Mesendoderm (in vitro differentiated cells): ENCODE measurements at regions not wholly inside any gene's neighbourhood (a gene's known extent, or its start where the extent isn't known, plus 50 kb on each side); places are given as distances from the start of the nearest gene placed in this dataset.

Source experiments
- DNase-seq: peaks from one replicate; pipeline ENCODE4 v3.0.0; 2013
- H2AK5ac ChIP-seq: 2 replicates; pipeline ENCODE4 v1.6.1; 2013; ENCODE audit warnings: low read length, inconsistent platforms
- H2BK120ac ChIP-seq: 2 replicates; pipeline ENCODE4 v1.6.1; 2013; ENCODE audit warnings: low read depth, mild to moderate bottlenecking, low read length, moderate library complexity, mixed read lengths
- H2BK15ac ChIP-seq: replicated peaks from 2 replicates; pipeline ENCODE4 v1.6.1; 2013; ENCODE audit warnings: low read depth, mild to moderate bottlenecking, moderate library complexity
- H2BK5ac ChIP-seq: 2 replicates; pipeline ENCODE4 v1.6.1; 2013; ENCODE audit warnings: low read length, inconsistent platforms
- H3K18ac ChIP-seq: 2 replicates; pipeline ENCODE4 v1.6.1; 2013; ENCODE audit warnings: mild to moderate bottlenecking, low read length, mixed read lengths
- H3K23ac ChIP-seq: one replicate; pipeline ENCODE4 v1.6.1; 2013; ENCODE audit warnings: low read length
- H3K27ac ChIP-seq: 2 replicates; pipeline ENCODE4 v1.5.1; 2013; ENCODE audit warnings: low read depth, mild to moderate bottlenecking, inconsistent platforms, low read length, moderate library complexity
- H3K27me3 ChIP-seq: 2 replicates; pipeline ENCODE4 v1.6.1; 2013; ENCODE audit warnings: low read length, control low read depth, mild to moderate bottlenecking, inconsistent platforms; ENCODE audit not compliant: insufficient read depth, poor library complexity
- H3K36me3 ChIP-seq: 2 replicates; pipeline ENCODE4 v1.6.1; 2013; ENCODE audit warnings: low read length, inconsistent platforms; ENCODE audit not compliant: control insufficient read depth, insufficient read depth
- H3K4ac ChIP-seq: one replicate; pipeline ENCODE4 v1.6.1; 2013; ENCODE audit warnings: low read depth, mild to moderate bottlenecking, low read length, moderate library complexity
- H3K4me1 ChIP-seq: 2 replicates; pipeline ENCODE4 v1.6.1; 2013; ENCODE audit warnings: low read depth, low read length, inconsistent platforms; ENCODE audit not compliant: control insufficient read depth
- H3K4me2 ChIP-seq: 2 replicates; pipeline ENCODE4 v1.6.1; 2013; ENCODE audit warnings: low read length
- H3K4me3 ChIP-seq: 2 replicates; pipeline ENCODE4 v1.5.1; 2013; ENCODE audit warnings: mild to moderate bottlenecking, low read length
- H3K56ac ChIP-seq: one replicate; pipeline ENCODE4 v1.6.1; 2013; ENCODE audit warnings: low read length
- H3K79me1 ChIP-seq: 2 replicates; pipeline ENCODE4 v1.6.1; 2013; ENCODE audit warnings: low read length, inconsistent platforms
- H3K79me2 ChIP-seq: 2 replicates; pipeline ENCODE4 v1.6.1; 2013; ENCODE audit warnings: mild to moderate bottlenecking, low read length; ENCODE audit not compliant: control insufficient read depth, insufficient read depth
- H3K9ac ChIP-seq: 2 replicates; pipeline ENCODE4 v1.6.1; 2013; ENCODE audit warnings: low read length, inconsistent platforms
- H4K5ac ChIP-seq: one replicate; pipeline ENCODE4 v1.6.1; 2013; ENCODE audit warnings: low read length
- H4K8ac ChIP-seq: one replicate; pipeline ENCODE4 v1.6.1; 2013; ENCODE audit warnings: low read depth, mild to moderate bottlenecking, control low read depth, low read length, moderate library complexity
- WGBS: extraction: QIAGEN DNeasy Blood & Tissue Kit; methylation state at CpG from one replicate; pipeline ENCODE4 v1.1.7; 2013; ENCODE audit warnings: low lambda C conversion rate, missing lambda C conversion rate; ENCODE audit not compliant: insufficient coverage; ENCODE audit errors: extremely low coverage; 5-methylcytosine and 5-hydroxymethylcytosine counted together

- Histone ChIP-seq H3K27ac (no peak overlapping the region), H2AK5ac (no peak overlapping the region), H4K8ac (no peak overlapping the region), H3K4me1 (no peaks in the 10 kb centered on the region), H3K18ac (no peak overlapping the region), H2BK5ac (no peak overlapping the region), H3K4me2 (no peak overlapping the region), H2BK15ac (no peak overlapping the region), H3K36me3 (no peaks in the 10 kb centered on the region), H3K4ac (no peak overlapping the region), H3K79me1 (no peaks in the 10 kb centered on the region), H3K4me3 (no peak overlapping the region), H3K56ac (no peak overlapping the region), H2BK120ac (no peak overlapping the region), H4K5ac (no peak overlapping the region), H3K27me3 (no peaks in the 10 kb centered on the region), H3K23ac (no peak overlapping the region), H3K9ac (no peak overlapping the region), H3K79me2 (no peaks in the 10 kb centered on the region)
- peak; percentile 42 for DNase-seq
- WGBS: no CpG with 5 or more reads among the region's 1 CpG
Observed at GRCh38 chr5:97550164-97550563, 367.1 kb upstream of the RIOK2 start.

- Histone ChIP-seq H3K18ac (no peak overlapping the region), H3K36me3 (no peaks in the 10 kb centered on the region)
- WGBS: no CpG with 5 or more reads among the region's 2 CpGs
Observed at GRCh38 chr5:97550818-97551217, 367.8 kb upstream of the RIOK2 start.

GRCh38 chr5:97553604-97554452 lies 370.8 kb upstream of the RIOK2 start:
- no CpG with 5 or more reads among the region's 2 CpGs for WGBS
- no peak overlapping the region for H2BK120ac ChIP-seq
- no peak overlapping the region for H3K27ac ChIP-seq
- no peaks in the 10 kb centered on the region for H3K79me1 ChIP-seq
- no peak overlapping the region for H3K56ac ChIP-seq
- no peak for DNase-seq
- no peak overlapping the region for H2AK5ac ChIP-seq
- no peaks in the 10 kb centered on the region for H3K4me1 ChIP-seq
- no peaks in the 10 kb centered on the region for H3K27me3 ChIP-seq
- H4K8ac ChIP-seq: no peak overlapping the region
- H3K4me2 ChIP-seq: no peak overlapping the region
- no peaks in the 10 kb centered on the region for H3K36me3 ChIP-seq
- no peak overlapping the region for H3K23ac ChIP-seq
- no peak overlapping the region for H3K4ac ChIP-seq
- H2BK5ac ChIP-seq: no peak overlapping the region
- no peak overlapping the region for H2BK15ac ChIP-seq
- H3K79me2 ChIP-seq: no peaks in the 10 kb centered on the region
- H3K18ac ChIP-seq: no peak overlapping the region
- H3K9ac ChIP-seq: no peak overlapping the region
- H4K5ac ChIP-seq: no peak overlapping the region
- no peak overlapping the region for H3K4me3 ChIP-seq

More at GRCh38 chr5:97550818-97551217, 367.8 kb upstream of the RIOK2 start:
- no peaks in the 10 kb centered on the region for H3K79me1 ChIP-seq
- H3K23ac ChIP-seq: no peak overlapping the region
- H3K4me3 ChIP-seq: no peak overlapping the region
- H3K4me1 ChIP-seq: no peaks in the 10 kb centered on the region
- no peak overlapping the region for H2BK5ac ChIP-seq
- no peaks in the 10 kb centered on the region for H3K27me3 ChIP-seq
- H3K27ac ChIP-seq: no peak overlapping the region
- H4K8ac ChIP-seq: no peak overlapping the region
- H4K5ac ChIP-seq: no peak overlapping the region
- no peak overlapping the region for H3K4me2 ChIP-seq
- H2BK15ac ChIP-seq: no peak overlapping the region
- no peak overlapping the region for H3K9ac ChIP-seq
- H2AK5ac ChIP-seq: no peak overlapping the region
- no peaks in the 10 kb centered on the region for H3K79me2 ChIP-seq
- no peak for DNase-seq
- no peak overlapping the region for H3K56ac ChIP-seq
- H3K4ac ChIP-seq: no peak overlapping the region
- H2BK120ac ChIP-seq: no peak overlapping the region

GRCh38 chr5:97554977-97555643 lies 372.1 kb upstream of the RIOK2 start:
- no peaks in the 10 kb centered on the region for H3K79me1 ChIP-seq
- H3K4me2 ChIP-seq: no peak overlapping the region
- H2AK5ac ChIP-seq: no peak overlapping the region
- no peak overlapping the region for H3K4me3 ChIP-seq
- DNase-seq: no peak
- H2BK5ac ChIP-seq: no peak overlapping the region
- no peaks in the 10 kb centered on the region for H3K79me2 ChIP-seq
- H3K56ac ChIP-seq: no peak overlapping the region
- H3K18ac ChIP-seq: no peak overlapping the region
- H3K27me3 ChIP-seq: no peaks in the 10 kb centered on the region
- H3K9ac ChIP-seq: no peak overlapping the region
- H2BK120ac ChIP-seq: no peak overlapping the region
- no peak overlapping the region for H2BK15ac ChIP-seq
- no peak overlapping the region for H4K5ac ChIP-seq
- no peak overlapping the region for H3K27ac ChIP-seq
- no peaks in the 10 kb centered on the region for H3K4me1 ChIP-seq
- H3K4ac ChIP-seq: no peak overlapping the region
- WGBS: no CpG with 5 or more reads among the region's 4 CpGs
- no peak overlapping the region for H3K23ac ChIP-seq
- H4K8ac ChIP-seq: peak overlapping the region; percentile 40
- no peaks in the 10 kb centered on the region for H3K36me3 ChIP-seq

GRCh38 chr5:97555644-97555981 lies 372.6 kb upstream of the RIOK2 start:
- H4K5ac ChIP-seq: no peak overlapping the region
- H3K79me1 ChIP-seq: no peaks in the 10 kb centered on the region
- H3K56ac ChIP-seq: no peak overlapping the region
- no peak overlapping the region for H3K23ac ChIP-seq
- H3K4me2 ChIP-seq: no peak overlapping the region
- no peak overlapping the region for H3K4ac ChIP-seq
- H3K4me3 ChIP-seq: no peak overlapping the region
- H3K4me1 ChIP-seq: no peaks in the 10 kb centered on the region
- H2AK5ac ChIP-seq: no peak overlapping the region
- no peaks in the 10 kb centered on the region for H3K27me3 ChIP-seq
- WGBS: no CpG with 5 or more reads among the region's 1 CpG
- H3K18ac ChIP-seq: no peak overlapping the region
- no peak overlapping the region for H4K8ac ChIP-seq
- no peak overlapping the region for H2BK5ac ChIP-seq
- H2BK120ac ChIP-seq: no peak overlapping the region
- H3K9ac ChIP-seq: no peak overlapping the region
- no peaks in the 10 kb centered on the region for H3K36me3 ChIP-seq
- H2BK15ac ChIP-seq: no peak overlapping the region
- no peak overlapping the region for H3K27ac ChIP-seq
- H3K79me2 ChIP-seq: no peaks in the 10 kb centered on the region
- no peak for DNase-seq
